Activated CD4-positive, alpha-beta T cell treated with anti-CD3 and anti-CD28 coated beads for 48 hours (primary cell): ENCODE measurements at regions not wholly inside any gene's neighbourhood (a gene's known extent, or its start where the extent isn't known, plus 50 kb on each side); places are given as distances from the start of the nearest gene placed in this dataset.

Experiments used
- DNase-seq: peaks from one replicate; pipeline ENCODE4 v3.0.0-alpha.2; 2020

DNA sequence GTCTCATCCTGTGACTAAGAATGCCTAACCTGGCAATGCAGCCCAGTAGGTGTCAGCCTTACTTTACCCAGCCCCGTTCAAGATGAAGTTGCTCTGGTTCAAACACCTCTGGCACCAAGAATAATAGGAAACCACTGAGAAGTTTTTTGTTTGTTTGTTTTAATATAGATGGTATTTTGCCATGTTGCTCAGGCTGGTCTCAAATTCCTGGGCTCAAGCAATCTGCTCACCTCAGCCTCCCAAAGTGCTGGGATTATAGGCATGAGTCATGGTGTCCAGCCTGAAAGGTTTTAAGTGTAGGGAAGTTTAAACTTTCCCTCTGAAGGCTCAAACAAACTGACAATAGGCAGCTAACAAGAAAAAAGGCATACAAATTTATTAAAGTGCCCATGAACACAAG lies 51.2 kb upstream of the ABCC4 start:
- peak; percentile 3 for DNase-seq

DNA sequence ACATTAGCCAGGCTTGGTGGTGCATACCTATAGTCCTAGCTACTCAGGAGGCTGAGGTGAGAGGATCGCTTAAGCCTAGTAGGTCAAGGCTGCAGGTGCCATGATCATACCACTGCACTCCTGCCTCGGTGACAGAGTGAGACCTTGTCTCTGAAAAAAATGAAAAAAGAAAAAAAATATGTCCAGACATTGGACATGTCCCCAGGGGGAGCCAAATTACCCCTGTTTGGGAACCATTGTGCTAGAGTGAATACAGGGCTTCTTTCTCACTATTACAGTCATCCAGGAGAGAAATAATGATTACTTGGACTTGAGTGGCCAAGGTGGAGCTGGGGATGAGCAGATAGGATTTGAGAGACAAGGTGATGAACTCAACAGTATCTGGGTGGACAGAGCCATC lies 52.9 kb upstream of the ABCC4 start:
- DNase-seq = no peak

DNA sequence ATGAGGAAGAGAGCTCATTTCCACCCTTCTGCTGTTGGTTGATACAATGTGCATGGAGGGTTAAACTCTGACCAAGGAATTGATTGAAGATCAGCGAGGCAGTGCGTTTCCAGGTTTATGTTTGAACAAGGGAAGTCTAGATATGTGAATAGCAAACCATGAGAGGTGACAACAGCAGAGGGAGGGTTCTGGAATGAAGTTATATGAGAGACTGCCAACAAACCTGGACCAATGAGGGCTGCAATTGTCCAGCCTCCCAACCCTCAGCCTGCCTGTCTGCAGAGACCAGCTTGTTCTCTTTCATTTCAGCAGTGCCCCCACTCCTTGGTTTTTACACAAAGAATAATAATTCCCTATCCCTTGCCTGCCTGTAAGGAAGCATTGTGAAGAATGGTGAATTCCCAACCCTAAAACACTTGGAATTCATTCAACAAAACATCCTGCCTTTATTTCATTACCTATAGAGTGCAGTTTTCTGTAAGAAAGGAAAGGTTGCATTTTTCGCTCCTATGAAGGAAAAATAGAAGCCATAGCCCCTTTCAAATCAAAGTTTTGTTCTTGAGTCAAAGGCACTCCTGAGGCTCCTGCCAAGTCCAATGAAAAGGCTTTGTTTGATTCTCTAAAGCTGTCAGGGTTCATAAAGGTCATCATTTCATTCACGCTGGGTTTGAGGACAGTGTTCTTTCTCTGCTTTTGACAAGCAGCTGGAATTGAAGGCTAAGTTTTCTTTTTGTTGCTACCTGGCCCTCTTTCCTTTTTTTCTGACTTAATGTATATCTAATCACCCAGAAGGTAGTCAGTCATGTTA lies 53.6 kb upstream of the ABCC4 start:
- DNase-seq = no peak

DNA sequence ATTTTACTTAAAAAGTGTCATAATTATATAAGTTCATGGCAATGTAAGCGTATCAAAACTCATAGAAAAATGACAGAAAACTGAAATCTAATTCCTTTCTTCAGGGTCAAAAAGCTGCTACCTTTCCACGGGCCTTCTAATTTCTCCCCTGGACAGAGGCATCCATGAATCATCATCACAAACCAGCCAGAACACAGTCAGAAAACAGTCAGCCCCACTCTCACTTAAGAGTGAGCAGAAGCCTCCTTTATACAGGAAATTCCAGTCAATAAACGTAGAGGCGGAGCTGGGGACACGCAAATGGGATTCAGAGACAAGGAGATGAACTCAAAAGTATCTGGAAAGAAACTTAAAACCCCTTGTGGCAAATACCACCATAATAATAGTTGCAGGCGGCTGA lies 54.2 kb upstream of the ABCC4 start:
- no peak for DNase-seq

DNA sequence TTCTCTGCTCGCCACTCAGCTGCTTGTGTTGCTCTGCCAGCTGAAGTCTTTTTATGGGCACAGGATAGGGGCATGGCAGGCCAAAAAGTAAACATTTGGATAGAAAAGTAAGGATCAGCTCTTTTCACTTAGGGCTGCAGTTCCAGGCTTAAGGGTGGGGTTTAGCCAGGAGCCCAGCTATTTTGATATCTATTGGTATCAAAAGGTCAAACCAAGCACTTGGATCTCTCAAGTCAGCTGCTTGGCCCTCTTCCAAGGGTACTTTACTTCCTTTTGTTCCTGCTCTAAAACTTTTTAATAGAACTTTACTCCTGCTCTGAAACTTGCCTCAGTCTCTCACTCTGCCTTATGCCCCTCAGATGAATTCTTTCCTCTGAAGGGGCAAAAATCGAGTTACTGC lies 55.7 kb upstream of the ABCC4 start:
- DNase-seq = no peak

DNA sequence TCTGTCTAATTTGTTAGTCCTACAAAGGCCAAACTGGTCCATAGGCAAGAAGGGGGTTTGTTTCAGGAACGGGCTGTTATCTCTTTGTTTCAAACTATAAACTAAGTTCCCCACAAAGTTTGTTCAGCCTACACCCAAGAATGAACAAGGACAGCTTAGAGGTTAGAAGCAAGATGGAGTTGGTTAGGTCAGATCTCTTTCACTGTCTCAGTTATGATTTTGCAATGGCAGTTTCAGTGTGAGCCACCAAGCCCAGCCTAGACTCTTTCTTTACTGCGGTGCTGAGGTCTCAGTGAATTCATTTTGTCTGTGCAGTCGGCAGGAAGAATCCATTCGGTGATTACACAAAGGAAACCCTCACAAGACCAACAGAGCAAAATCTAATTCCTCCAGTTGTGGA lies 56.6 kb upstream of the ABCC4 start:
- no peak for DNase-seq

DNA sequence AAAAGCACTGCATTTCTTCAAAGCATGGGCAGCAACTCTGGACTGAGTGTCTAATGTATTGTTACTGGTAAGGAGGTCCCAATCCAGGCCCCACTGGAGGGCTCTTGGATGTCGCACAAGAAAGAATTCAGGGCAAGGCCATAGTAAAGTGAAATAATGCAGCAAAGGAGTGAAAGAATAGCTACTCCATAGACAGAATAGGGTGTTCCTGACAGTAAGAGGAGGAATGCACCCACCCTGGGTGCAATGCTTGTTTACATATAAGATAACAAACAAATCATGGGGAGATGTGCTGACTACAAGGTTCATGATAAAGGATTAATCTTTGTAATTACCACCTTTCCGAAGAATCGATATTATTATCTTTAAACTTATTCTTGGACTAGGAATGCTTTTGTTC lies 58.8 kb upstream of the ABCC4 start:
- no peak for DNase-seq

DNA sequence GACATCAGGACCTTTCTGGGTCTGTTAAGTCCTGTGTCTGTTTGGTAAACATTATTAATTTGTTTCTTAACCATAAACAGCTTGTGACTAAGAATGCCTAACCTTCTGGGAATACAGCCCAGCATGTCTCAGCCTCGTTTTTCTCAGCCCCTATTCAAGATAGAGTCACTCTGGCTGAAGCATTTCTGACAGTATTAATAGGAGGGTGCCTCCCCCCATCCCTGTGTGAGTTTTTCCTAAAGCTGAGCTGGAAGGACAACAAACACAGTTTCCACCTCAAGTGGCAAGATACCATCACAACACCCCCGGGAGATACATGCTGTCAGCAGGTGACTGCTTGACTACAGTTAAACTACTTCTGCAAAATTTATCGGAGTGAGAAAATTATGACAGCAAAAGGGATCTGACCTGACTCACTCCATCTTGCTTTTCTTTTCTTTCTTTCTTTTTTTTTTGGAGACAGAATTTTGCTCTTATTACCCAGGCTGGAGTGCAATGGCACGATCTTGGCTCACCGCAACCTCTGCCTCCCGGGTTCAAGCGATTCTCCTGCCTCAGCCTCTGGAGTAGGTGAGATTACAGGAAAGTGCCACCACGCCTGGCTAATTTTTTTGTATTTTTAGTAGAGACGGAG lies 59.3 kb upstream of the ABCC4 start:
- DNase-seq = no peak

DNA sequence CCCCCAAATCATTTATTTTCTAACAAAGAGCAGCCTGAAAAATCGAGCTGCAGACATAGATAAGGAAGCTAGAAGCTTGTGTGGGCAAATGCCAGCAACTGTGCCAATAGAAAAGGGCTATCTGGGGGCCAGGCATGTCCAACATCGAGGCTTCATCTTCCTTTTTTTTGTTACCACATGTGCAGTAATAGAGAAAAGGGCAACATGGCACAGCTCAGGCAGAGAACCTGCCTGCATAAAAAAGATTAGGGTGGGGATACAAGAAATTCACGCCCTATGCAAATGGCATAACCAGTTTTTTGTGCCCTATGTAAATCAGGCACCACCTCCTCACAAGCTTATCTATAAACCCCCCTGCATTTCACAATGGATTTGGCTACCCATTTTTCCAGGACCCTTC lies 60.4 kb upstream of the ABCC4 start:
- no peak for DNase-seq

DNA sequence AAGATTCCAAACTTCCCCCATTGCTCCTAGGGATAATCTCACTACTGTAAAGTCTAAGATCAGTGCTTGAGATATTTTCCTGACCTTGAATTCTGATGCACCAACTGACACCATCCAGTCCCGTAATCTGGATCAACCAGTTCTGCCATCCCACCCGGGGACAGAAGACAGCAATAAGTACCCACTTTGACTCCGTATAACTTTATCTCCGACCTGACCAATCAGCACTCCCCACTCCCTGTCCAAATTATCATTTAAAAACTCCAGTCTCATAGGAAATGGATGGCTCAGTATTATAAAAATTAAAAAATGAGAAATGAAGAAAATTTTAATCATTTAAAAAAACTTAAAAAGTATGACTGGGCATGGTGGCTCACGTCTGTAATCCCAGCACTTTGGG lies 61.4 kb upstream of the ABCC4 start:
- DNase-seq = no peak

DNA sequence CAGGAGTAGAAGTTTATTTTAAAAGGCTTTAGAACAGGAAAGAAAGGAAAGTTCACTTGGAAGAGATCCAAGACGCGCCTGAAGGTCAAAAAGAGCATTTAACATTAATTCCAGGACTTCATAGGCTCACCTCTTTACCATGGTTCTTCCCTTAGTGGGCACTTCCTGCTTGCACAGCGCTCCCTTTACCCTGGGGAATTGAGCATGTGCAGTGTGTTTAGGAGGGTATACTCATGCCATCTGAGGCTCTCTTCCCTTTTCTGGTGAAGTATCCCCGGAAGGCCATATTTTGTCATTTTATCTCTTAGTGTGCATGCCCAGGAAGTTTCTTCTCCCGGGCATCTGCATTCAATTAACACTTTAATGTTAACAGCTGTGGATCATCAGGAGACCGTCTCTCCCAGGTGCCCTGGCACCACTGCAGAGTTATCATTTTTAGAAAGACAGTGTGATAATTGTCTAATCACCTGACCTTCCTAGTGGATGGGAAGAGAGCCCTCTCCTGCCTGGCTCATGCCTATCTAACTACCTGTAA lies 66.1 kb upstream of the ABCC4 start:
- no peak for DNase-seq

DNA sequence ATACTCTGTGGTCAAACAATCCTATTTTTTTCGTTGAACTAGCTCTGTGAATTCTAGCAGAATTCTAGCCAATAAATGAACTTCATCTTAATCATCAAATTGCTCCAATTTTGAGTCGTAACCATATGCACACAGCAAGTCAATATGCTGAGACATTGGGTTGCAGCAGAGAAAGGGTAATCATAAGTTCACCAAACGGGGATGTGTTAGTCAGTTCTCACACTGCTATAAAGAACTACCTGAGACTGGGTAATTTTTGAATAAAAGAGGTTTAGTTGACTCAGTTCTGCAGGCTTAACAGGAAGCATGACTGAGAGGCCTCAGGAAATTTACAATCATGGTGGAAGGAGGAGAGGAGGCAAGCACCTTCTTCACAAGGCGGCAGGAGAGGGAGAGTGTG lies 67.7 kb upstream of the ABCC4 start:
- no peak for DNase-seq

DNA sequence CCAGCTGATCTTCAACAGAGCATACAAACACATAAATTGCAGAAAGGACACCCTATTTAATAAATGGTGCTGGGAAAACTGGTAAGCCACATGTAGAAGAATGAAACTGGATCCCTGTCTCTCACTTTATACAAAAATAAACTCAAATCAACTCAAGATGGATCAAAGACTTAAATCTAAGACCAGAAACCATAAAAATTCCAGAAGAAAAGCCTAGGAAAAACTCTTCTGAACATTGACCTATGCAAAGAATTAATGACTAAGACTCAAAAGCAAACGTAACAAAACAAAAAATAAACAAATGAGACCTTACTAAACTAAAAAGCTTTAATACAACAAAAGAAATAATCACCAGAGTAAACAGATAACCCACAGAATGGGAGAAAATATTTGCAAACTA lies 74.5 kb upstream of the ABCC4 start:
- DNase-seq = no peak

DNA sequence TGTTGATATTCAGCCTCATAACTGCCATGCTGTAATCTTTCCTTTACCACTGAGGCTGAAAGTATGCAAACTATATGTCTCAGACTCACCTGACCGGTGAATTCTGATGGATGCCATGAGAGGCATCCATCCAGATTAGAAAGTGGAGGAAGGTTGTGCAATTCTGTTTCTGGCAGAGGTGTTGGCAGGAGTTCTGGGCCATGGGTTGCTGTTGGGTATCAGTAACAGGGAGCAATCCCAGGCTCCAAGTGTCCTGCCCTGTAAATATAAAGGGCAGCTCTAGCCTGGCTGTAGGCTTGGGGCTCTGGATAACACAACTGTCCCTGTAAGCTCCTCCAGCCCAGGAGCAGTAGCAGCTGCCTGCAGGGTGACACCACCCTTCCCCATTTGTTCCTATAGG lies 77.4 kb upstream of the ABCC4 start:
- no peak for DNase-seq

DNA sequence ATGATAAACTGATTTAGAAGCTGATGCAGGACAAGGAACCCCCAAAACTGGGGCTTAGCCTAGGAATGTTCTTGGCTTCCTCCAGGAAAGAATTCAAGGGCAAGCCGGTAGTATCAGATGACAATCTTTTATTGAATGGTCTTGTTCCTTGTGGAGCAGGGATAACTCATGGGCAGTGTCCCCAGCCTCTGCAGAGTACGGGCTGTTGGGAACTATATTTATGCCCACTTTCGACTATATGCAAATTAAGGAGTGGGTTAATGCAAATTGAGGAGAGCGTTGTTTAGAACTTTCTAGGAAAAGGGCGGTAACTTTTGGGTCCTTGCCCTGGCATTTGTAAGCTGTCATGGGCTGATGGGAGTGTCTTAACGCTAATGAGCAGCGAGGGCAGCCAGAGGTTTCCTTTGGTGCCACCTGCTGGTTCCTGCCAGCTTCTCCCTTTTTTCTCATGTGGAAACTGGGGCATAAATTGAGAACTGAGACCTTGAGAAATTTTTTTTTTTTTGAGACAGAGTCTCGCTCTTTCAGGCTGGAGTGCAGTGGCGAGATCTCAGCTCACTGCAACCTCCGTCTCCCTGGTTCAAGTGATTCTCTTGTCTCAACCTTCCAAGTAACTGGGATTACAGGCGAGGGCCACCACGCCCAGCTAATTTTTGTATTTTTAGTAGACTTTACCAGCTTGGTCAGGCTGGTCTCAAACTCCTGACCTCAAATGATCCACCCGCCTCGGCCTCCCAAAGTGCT lies 79.4 kb upstream of the ABCC4 start:
- DNase-seq = peak; percentile 81

DNA sequence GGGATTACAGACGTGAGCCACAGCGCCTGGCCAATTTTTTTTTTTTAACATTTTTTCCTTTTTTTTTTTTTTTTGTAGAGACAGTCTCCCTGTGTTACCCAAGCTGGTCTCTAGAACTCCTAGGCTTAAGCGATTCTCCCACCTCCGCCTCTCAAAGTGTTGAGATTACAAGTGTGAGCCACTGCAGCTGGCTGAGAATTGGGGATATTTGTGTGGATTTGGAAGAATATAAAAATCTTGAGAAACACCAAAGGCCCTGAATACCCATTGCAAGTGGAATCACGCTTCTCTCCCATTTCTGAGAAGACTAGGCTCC lies 79.9 kb upstream of the ABCC4 start:
- no peak for DNase-seq

DNA sequence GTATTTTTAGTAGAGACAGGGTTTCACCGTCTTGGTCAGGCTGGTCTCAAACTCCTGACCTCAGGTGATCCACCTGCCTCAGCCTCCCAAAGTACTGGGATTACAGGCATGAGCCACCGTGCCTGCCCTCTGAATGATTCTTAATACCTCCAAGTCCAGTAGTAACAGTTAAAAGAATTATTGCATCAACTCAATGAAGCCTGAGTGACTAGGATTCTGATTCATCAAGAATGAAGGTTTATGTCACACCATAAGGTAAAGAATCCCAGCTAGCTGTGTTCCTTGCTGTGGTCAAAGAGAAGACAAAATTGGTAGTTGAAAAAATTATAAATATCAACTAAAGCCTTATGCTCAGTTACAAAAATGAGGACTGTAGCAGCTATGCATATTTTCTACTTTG lies 81.2 kb upstream of the ABCC4 start:
- DNase-seq = no peak

DNA sequence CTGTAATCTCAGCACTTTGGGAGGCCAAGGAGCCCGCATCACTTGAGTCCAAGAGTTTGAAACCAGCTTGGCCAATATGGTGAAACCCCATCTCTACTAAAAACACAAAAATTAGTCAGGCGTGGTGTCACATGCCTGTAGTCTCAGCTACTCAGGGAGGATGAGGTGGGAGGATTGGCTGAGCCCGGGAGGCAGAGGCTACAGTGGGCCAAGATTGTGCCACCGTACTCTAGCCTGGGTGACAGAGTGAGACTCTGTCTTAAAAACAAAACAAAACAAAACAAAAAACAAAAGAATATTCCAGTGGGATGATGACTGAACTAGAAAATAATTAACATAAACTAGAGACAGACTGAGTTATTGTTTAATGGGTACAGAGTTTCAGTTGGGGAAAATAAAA lies 81.7 kb upstream of the ABCC4 start:
- no peak for DNase-seq

DNA sequence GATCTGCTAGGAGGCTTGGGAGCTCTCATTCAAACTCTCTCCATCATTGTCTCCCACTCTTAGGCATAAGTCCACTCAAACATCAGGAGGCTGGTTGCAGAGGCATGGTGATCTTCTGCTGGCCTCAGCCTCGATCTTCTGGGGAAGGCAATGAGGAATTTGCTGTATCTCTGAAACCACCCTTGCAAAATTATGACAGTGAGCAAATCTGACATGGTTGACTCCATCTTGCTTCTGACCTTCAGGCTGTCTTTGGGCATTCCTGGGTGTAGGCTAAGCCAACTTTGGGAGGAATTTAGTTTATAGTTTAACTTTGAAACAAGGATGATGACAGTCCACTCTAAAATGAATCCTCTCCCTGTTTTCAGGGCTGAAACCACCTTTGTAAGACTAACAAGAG lies 84.1 kb upstream of the ABCC4 start:
- no peak for DNase-seq

DNA sequence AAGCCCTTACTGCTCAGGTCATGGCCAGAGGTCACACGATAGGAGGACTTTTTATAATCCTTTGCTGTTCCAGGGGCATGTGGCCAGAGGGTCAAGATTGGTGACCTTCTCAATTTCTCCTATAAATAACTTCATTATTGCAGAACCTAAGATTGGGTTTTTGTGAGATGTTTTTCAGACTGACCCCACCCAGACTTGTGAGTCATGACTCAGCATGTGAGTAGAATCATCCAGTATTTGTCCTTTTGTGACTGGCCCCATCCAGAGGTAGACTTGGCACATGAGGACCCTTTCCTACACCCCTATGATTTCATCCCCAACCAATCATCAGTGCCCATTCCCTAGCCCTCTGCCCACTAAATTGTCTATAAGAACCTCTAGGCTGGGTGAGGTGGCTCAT lies 84.5 kb upstream of the ABCC4 start:
- no peak for DNase-seq

DNA sequence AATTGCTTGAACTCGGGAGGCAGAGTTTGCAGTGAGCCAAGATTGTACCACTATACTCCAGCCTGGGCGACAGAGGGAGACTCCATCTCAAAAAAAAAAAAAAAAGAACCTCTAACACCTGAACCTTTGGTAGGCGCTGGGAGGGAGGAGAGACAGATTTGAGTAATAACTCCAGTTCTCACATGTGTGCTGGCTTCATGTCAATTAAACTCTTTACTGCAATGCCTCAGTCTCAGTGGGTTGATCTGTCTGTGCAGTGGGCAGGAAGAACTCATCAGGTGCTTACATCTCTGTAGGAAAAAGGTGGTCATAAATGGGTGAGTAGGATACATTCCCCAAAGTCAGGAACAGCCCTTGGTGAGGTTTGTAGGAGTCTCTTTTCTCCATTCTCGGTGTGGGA lies 85.1 kb upstream of the ABCC4 start:
- DNase-seq = no peak

DNA sequence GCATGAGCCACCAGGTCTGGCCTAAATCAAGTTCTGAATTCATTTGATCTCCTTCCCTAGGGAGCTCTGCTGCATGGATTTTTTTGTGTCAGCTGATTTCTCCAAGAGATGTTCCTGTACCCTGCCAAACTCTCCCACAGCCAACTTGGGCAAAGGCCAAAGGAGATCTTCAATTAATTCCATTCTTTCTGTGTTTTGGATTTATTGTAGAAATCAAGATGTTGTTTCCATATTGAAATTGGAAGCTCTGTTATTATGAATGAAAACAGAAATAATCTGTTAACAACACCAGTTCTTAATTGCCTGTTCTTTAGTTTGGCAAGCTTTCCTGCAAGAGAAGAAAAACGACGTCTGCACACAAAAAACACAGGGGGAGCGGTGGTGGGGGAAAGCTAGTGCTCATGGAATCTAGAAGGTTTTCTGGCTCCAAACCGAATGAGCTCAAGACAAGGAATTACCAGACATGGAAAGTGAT lies 86.5 kb upstream of the ABCC4 start:
- DNase-seq = no peak

DNA sequence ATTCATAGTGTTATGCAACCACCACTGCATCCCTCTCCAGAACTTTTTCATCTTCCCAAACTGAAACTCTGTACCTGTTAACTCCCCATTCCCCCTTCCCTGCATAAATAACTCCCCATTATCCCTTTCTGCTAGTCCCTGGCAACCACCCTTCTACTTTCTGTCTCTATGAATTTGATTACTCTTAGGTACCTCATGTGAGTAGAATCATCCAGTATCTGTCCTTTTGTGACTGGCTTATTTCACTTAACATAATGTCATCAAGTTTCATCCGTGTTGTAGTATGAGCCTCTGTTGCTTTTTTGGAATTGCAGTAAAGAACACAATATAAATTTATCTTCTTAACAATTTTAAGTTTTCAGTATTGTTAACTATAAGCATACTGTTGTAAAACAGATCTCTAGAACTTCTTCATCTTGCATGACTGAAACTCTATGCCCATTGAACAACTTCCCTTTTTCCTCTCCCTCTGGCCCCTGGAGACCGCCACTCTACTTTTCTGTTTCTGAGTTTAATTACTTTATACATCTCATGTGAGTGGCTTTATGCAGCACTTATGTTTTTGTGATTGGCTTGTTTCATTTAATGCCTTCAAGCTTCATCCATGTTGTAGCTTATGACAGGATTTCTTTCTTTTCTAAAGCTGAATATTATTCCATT lies 87.3 kb upstream of the ABCC4 start:
- no peak for DNase-seq

DNA sequence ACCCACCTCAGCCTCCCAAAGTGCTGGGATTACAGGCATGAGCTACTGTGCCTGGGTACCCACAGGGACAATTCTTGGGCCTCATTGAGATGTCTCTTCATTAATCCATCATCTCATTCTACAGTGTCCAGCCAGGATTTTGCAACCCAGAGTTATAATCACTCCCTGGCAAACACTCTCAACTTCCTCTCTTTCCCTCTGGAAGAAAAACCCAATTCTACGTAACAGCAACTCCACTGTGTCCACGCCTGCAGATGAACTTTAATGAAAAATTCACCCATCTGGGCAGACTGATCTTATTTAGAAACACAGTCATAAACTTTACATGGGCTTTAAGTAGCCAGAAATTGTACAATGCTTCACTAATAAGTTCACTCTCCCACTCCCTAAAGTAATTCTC lies 90.1 kb upstream of the ABCC4 start:
- no peak for DNase-seq
